GM23338 (cell line): ENCODE measurements at regions not wholly inside any gene's neighbourhood (a gene's known extent, or its start where the extent isn't known, plus 50 kb on each side); places are given as distances from the start of the nearest gene placed in this dataset.

Source experiments
- ATAC-seq: fragments of 200-7000 bp; cut with Tn5 transposase; 3 replicates; pipeline ENCODE4 v1.9.1; 2020
- DNase-seq: peaks from one replicate; pipeline ENCODE4 v3.0.0-alpha.2; 2015; ENCODE audit warnings: low spot score
- H2AFZ ChIP-seq: fragments of 200-600 bp; sonication (generic); 2 replicates; pipeline ENCODE4 v1.8.0; 2016; ENCODE audit warnings: antibody characterized with exemption, mild to moderate bottlenecking, moderate library complexity
- H3F3A ChIP-seq: fragments of 200-600 bp; sonication (generic); replicated peaks from 2 replicates; pipeline ENCODE4 v1.8.0; 2017; ENCODE audit warnings: antibody characterized with exemption, mixed run types, low read depth
- H3K27ac ChIP-seq: fragments of 200-600 bp; sonication (generic); 2 replicates; pipeline ENCODE4 v1.6.1; 2016; ENCODE audit warnings: low read depth
- H3K27me3 ChIP-seq: fragments of 200-600 bp; sonication (generic); 2 replicates; pipeline ENCODE4 v1.8.0; 2016; ENCODE audit warnings: mild to moderate bottlenecking, mixed run types, moderate library complexity; ENCODE audit not compliant: insufficient read depth
- H3K36me3 ChIP-seq: fragments of 200-600 bp; sonication (generic); 2 replicates; pipeline ENCODE4 v1.8.0; 2016; ENCODE audit warnings: mild to moderate bottlenecking; ENCODE audit not compliant: insufficient read depth
- H3K4me1 ChIP-seq: fragments of 200-600 bp; sonication (generic); 2 replicates; pipeline ENCODE4 v1.8.0; 2016; ENCODE audit warnings: mild to moderate bottlenecking, moderate library complexity; ENCODE audit not compliant: insufficient read depth
- H3K4me2 ChIP-seq: fragments of 200-600 bp; sonication (generic); 2 replicates; pipeline ENCODE4 v1.7.1; 2017; ENCODE audit warnings: mixed run types
- H3K4me3 ChIP-seq: fragments of 200-600 bp; sonication (generic); 2 replicates; pipeline ENCODE4 v1.6.1; 2016; ENCODE audit warnings: mixed run types
- H3K79me2 ChIP-seq: fragments of 200-600 bp; sonication (generic); replicated peaks from 2 replicates; pipeline ENCODE4 v1.8.0; 2017; ENCODE audit warnings: mild to moderate bottlenecking; ENCODE audit not compliant: insufficient read depth
- H3K9me2 ChIP-seq: fragments of 200-600 bp; sonication (generic); 2 replicates; pipeline ENCODE4 v1.8.0; 2017; ENCODE audit not compliant: insufficient read depth
- H4K20me1 ChIP-seq: fragments of 200-600 bp; sonication (generic); replicated peaks from 2 replicates; pipeline ENCODE4 v1.8.0; 2017; ENCODE audit warnings: mild to moderate bottlenecking; ENCODE audit not compliant: insufficient read depth
- H3K27ac Mint-ChIP-seq: 2 replicates; pipeline ENCODE4 v1.8.0; 2020; ENCODE audit warnings: inconsistent platforms, mild to moderate bottlenecking, moderate library complexity, mixed read lengths
- H3K27me3 Mint-ChIP-seq: 3 replicates; pipeline ENCODE4 v1.8.0; 2022; ENCODE audit warnings: low read depth, mild to moderate bottlenecking, moderate library complexity, mixed read lengths, inconsistent platforms; ENCODE audit not compliant: insufficient read depth, poor library complexity
- H3K36me3 Mint-ChIP-seq: 3 replicates; pipeline ENCODE4 v1.8.0; 2021; ENCODE audit warnings: low read depth, mild to moderate bottlenecking, inconsistent platforms, moderate library complexity, mixed read lengths
- H3K4me1 Mint-ChIP-seq: 3 replicates; pipeline ENCODE4 v1.8.0; 2020; ENCODE audit warnings: mild to moderate bottlenecking, inconsistent platforms, mixed read lengths
- H3K4me3 Mint-ChIP-seq: 3 replicates; pipeline ENCODE4 v1.8.0; 2021; ENCODE audit warnings: moderate library complexity, mild to moderate bottlenecking, inconsistent platforms, mixed read lengths
- H3K9me3 Mint-ChIP-seq: 3 replicates; pipeline ENCODE4 v1.8.0; 2020; ENCODE audit warnings: moderate library complexity, mild to moderate bottlenecking, inconsistent platforms, mixed read lengths
- CREB1 ChIP-seq: fragments of 250-450 bp; sonication (Bioruptor Pico); IDR thresholded peaks from 2 replicates; pipeline ENCODE4 v1.5.0; 2020; ENCODE audit warnings: low read depth, mild to moderate bottlenecking, moderate library complexity
- EZH2 ChIP-seq: fragments of 200-600 bp; sonication (generic); IDR thresholded peaks from one replicate; pipeline ENCODE4 v1.8.0; 2017; ENCODE audit warnings: antibody characterized with exemption, mild to moderate bottlenecking, low read depth; ENCODE audit not compliant: unreplicated experiment
- EZH2phosphoT487 ChIP-seq: fragments of 200-600 bp; sonication (generic); IDR thresholded peaks from one replicate; pipeline ENCODE4 v1.8.1; 2018; ENCODE audit warnings: antibody characterized with exemption; ENCODE audit not compliant: unreplicated experiment
- JUNB ChIP-seq: IDR thresholded peaks from one replicate; pipeline ENCODE4 v1.6.1; 2016; ENCODE audit warnings: antibody characterized with exemption; ENCODE audit not compliant: unreplicated experiment
- NANOG ChIP-seq: IDR thresholded peaks from 2 replicates; pipeline ENCODE4 v1.6.1; 2016; ENCODE audit warnings: antibody characterized with exemption, borderline replicate concordance
- POLR2AphosphoS5 ChIP-seq: IDR thresholded peaks from 2 replicates; pipeline ENCODE4 v1.6.1; 2016; ENCODE audit warnings: antibody characterized with exemption, low read depth
- STAT1 ChIP-seq: IDR thresholded peaks from one replicate; pipeline ENCODE4 v1.6.1; 2016; ENCODE audit warnings: antibody characterized with exemption; ENCODE audit not compliant: unreplicated experiment
- ZNF114 ChIP-seq: fragments of 250-450 bp; sonication (Bioruptor Pico); IDR thresholded peaks from 2 replicates; pipeline ENCODE4 v1.5.0; 2020; ENCODE audit warnings: mild to moderate bottlenecking, moderate library complexity
- ZNF331 ChIP-seq: fragments of 250-450 bp; sonication (Bioruptor Pico); IDR thresholded peaks from 2 replicates; pipeline ENCODE4 v1.5.0; 2020; ENCODE audit warnings: low read depth, mild to moderate bottlenecking, moderate library complexity
- TF ChIP-seq, protein P1 (sequence below), 2 experiments: fragments of 200-600 bp in 1 of 2; sonication (generic) in 1 of 2; conservative IDR thresholded peaks; 2 replicates each; pipeline versions ENCODE4 v1.5.1 to v1.6.1; 2016 to 2017; ENCODE audit warnings: antibody characterized with exemption in 2 of 2, low read depth in 2 of 2, mild to moderate bottlenecking in 2 of 2, moderate library complexity in 1 of 2
- TF ChIP-seq, protein P2 (sequence below): IDR thresholded peaks from 2 replicates; pipeline ENCODE4 v1.6.1; 2016; ENCODE audit warnings: antibody characterized with exemption
- TF ChIP-seq, protein P3 (sequence below): fragments of 250-450 bp; sonication (Bioruptor Pico); IDR thresholded peaks from 2 replicates; pipeline ENCODE4 v1.5.0; 2020; ENCODE audit warnings: mild to moderate bottlenecking, moderate library complexity
- TF ChIP-seq, protein P4 (sequence below): IDR thresholded peaks from one replicate; pipeline ENCODE4 v1.6.1; 2018; ENCODE audit warnings: antibody characterized with exemption; ENCODE audit not compliant: unreplicated experiment

DNA sequence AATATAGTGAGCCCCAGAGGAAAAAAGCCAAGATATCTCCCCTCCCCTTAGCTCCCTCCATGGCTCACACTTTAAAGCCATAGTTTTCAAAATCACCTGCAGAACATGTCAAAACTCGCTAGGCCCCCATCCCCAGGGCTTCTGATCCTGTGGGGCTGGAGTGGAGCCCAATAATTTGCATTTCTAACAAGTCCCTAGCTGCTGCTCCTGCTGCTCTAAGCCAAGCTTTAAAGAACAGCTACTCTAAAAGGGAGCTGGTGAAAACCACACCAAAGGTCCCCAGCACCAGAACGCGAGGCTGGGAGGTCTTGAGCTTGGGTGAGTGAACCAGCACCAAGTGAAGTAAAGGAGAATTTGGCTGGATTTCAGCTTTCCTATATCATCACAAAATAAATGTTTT is 237.1 kb downstream of the ZNF674 start:
- Histone ChIP-seq H3K36me3 (no peaks in the 10 kb centered on the region), H3K27ac (no peak overlapping the region), H3K4me2 (no peak overlapping the region), H4K20me1 (no peaks in the 10 kb centered on the region), H3K79me2 (no peaks in the 10 kb centered on the region), H3K9me2 (no peaks in the 10 kb centered on the region), H3K4me3 (no peak overlapping the region), H3K4me1 (peaks cover 18% of the 10 kb centered on the region), H3K27me3 (no peaks in the 10 kb centered on the region), H2AFZ (no peak overlapping the region), H3F3A (no peaks in the 10 kb centered on the region)
- H3K27ac Mint-ChIP-seq = no peak overlapping the region
- TF ChIP-seq, protein P1, sequence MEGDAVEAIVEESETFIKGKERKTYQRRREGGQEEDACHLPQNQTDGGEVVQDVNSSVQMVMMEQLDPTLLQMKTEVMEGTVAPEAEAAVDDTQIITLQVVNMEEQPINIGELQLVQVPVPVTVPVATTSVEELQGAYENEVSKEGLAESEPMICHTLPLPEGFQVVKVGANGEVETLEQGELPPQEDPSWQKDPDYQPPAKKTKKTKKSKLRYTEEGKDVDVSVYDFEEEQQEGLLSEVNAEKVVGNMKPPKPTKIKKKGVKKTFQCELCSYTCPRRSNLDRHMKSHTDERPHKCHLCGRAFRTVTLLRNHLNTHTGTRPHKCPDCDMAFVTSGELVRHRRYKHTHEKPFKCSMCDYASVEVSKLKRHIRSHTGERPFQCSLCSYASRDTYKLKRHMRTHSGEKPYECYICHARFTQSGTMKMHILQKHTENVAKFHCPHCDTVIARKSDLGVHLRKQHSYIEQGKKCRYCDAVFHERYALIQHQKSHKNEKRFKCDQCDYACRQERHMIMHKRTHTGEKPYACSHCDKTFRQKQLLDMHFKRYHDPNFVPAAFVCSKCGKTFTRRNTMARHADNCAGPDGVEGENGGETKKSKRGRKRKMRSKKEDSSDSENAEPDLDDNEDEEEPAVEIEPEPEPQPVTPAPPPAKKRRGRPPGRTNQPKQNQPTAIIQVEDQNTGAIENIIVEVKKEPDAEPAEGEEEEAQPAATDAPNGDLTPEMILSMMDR (conservative IDR thresholded peaks at IDR 0.05; ENCODE audit: low read depth in 2 of 2) = no peak
- TF ChIP-seq EZH2 (no peak), JUNB (no peak), EZH2phosphoT487 (no peak), ZNF114 (CRISPR knock-in tag) (no peak), NANOG (no peak), POLR2AphosphoS5 (no peak), ZNF331 (no peak), STAT1 (no peak), CREB1 (CRISPR knock-in tag) (no peak)
- TF ChIP-seq, protein P2, sequence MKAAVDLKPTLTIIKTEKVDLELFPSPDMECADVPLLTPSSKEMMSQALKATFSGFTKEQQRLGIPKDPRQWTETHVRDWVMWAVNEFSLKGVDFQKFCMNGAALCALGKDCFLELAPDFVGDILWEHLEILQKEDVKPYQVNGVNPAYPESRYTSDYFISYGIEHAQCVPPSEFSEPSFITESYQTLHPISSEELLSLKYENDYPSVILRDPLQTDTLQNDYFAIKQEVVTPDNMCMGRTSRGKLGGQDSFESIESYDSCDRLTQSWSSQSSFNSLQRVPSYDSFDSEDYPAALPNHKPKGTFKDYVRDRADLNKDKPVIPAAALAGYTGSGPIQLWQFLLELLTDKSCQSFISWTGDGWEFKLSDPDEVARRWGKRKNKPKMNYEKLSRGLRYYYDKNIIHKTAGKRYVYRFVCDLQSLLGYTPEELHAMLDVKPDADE = no peak
- TF ChIP-seq, protein P3, sequence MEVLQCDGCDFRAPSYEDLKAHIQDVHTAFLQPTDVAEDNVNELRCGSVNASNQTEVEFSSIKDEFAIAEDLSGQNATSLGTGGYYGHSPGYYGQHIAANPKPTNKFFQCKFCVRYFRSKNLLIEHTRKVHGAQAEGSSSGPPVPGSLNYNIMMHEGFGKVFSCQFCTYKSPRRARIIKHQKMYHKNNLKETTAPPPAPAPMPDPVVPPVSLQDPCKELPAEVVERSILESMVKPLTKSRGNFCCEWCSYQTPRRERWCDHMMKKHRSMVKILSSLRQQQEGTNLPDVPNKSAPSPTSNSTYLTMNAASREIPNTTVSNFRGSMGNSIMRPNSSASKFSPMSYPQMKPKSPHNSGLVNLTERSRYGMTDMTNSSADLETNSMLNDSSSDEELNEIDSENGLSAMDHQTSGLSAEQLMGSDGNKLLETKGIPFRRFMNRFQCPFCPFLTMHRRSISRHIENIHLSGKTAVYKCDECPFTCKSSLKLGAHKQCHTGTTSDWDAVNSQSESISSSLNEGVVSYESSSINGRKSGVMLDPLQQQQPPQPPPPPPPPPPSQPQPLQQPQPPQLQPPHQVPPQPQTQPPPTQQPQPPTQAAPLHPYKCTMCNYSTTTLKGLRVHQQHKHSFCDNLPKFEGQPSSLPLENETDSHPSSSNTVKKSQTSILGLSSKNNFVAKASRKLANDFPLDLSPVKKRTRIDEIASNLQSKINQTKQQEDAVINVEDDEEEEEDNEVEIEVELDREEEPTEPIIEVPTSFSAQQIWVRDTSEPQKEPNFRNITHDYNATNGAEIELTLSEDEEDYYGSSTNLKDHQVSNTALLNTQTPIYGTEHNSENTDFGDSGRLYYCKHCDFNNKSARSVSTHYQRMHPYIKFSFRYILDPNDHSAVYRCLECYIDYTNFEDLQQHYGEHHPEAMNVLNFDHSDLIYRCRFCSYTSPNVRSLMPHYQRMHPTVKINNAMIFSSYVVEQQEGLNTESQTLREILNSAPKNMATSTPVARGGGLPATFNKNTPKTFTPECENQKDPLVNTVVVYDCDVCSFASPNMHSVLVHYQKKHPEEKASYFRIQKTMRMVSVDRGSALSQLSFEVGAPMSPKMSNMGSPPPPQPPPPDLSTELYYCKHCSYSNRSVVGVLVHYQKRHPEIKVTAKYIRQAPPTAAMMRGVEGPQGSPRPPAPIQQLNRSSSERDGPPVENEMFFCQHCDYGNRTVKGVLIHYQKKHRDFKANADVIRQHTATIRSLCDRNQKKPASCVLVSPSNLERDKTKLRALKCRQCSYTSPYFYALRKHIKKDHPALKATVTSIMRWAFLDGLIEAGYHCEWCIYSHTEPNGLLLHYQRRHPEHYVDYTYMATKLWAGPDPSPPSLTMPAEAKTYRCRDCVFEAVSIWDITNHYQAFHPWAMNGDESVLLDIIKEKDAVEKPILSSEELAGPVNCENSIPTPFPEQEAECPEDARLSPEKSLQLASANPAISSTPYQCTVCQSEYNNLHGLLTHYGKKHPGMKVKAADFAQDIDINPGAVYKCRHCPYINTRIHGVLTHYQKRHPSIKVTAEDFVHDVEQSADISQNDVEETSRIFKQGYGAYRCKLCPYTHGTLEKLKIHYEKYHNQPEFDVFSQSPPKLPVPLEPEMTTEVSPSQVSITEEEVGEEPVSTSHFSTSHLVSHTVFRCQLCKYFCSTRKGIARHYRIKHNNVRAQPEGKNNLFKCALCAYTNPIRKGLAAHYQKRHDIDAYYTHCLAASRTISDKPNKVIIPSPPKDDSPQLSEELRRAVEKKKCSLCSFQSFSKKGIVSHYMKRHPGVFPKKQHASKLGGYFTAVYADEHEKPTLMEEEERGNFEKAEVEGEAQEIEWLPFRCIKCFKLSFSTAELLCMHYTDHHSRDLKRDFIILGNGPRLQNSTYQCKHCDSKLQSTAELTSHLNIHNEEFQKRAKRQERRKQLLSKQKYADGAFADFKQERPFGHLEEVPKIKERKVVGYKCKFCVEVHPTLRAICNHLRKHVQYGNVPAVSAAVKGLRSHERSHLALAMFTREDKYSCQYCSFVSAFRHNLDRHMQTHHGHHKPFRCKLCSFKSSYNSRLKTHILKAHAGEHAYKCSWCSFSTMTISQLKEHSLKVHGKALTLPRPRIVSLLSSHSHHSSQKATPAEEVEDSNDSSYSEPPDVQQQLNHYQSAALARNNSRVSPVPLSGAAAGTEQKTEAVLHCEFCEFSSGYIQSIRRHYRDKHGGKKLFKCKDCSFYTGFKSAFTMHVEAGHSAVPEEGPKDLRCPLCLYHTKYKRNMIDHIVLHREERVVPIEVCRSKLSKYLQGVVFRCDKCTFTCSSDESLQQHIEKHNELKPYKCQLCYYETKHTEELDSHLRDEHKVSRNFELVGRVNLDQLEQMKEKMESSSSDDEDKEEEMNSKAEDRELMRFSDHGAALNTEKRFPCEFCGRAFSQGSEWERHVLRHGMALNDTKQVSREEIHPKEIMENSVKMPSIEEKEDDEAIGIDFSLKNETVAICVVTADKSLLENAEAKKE (CRISPR knock-in tag) = no peak
- TF ChIP-seq, protein P4, sequence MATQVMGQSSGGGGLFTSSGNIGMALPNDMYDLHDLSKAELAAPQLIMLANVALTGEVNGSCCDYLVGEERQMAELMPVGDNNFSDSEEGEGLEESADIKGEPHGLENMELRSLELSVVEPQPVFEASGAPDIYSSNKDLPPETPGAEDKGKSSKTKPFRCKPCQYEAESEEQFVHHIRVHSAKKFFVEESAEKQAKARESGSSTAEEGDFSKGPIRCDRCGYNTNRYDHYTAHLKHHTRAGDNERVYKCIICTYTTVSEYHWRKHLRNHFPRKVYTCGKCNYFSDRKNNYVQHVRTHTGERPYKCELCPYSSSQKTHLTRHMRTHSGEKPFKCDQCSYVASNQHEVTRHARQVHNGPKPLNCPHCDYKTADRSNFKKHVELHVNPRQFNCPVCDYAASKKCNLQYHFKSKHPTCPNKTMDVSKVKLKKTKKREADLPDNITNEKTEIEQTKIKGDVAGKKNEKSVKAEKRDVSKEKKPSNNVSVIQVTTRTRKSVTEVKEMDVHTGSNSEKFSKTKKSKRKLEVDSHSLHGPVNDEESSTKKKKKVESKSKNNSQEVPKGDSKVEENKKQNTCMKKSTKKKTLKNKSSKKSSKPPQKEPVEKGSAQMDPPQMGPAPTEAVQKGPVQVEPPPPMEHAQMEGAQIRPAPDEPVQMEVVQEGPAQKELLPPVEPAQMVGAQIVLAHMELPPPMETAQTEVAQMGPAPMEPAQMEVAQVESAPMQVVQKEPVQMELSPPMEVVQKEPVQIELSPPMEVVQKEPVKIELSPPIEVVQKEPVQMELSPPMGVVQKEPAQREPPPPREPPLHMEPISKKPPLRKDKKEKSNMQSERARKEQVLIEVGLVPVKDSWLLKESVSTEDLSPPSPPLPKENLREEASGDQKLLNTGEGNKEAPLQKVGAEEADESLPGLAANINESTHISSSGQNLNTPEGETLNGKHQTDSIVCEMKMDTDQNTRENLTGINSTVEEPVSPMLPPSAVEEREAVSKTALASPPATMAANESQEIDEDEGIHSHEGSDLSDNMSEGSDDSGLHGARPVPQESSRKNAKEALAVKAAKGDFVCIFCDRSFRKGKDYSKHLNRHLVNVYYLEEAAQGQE = no peak
- peaks cover 22% of the 10 kb centered on the region for H3K9me3 Mint-ChIP-seq
- no peak for DNase-seq
- ATAC-seq = peak; percentile 39; the same call in 2 of the 3 replicates
- H3K4me3 Mint-ChIP-seq = no peak overlapping the region
- H3K4me1 Mint-ChIP-seq = peaks cover 11% of the 10 kb centered on the region
- peaks cover 3% of the 10 kb centered on the region for H3K27me3 Mint-ChIP-seq
- peaks cover 17% of the 10 kb centered on the region for H3K36me3 Mint-ChIP-seq
